ENCODE measurements at regions not wholly inside any gene's neighbourhood (a gene's known extent, or its start where the extent isn't known, plus 50 kb on each side); places are given as distances from the start of the nearest gene placed in this dataset.

GRCh38 chr2:136195226-136195625 is 77.3 kb upstream of the CXCR4 start:
- no peak overlapping the region for H3K27ac ChIP-seq (ENCODE audit: low read length)
- H2AFZ ChIP-seq (ENCODE audit: low read length): no peak overlapping the region
- no peaks in the 10 kb centered on the region for H3K36me3 ChIP-seq (ENCODE audit: insufficient read depth, low read length)
- H3K9me2 ChIP-seq (replicated peaks; ENCODE audit: insufficient read depth, low read length): no peaks in the 10 kb centered on the region
- no peak overlapping the region for H3K4me2 ChIP-seq (ENCODE audit: low read depth, low read length, poor library complexity, severe bottlenecking)
- H3K27me3 ChIP-seq (ENCODE audit: low read length): no peaks in the 10 kb centered on the region
- no peaks in the 10 kb centered on the region for H3K4me1 ChIP-seq (ENCODE audit: low read length)
- H3K9ac ChIP-seq (ENCODE audit: low read length): no peak overlapping the region
- no peak for DNase-seq
- no peak overlapping the region for H3K4me3 ChIP-seq (ENCODE audit: low read length)
- H3K9me3 ChIP-seq (ENCODE audit: low read length): no peaks in the 10 kb centered on the region
- H4K20me1 ChIP-seq (ENCODE audit: insufficient read depth, low read depth, low read length): no peaks in the 10 kb centered on the region
- H3K79me2 ChIP-seq (ENCODE audit: low read length): no peaks in the 10 kb centered on the region

- H4K20me1 ChIP-seq (ENCODE audit: insufficient read depth, low read depth, low read length): no peaks in the 10 kb centered on the region
- DNase-seq: peak; percentile 15
Observed at GRCh38 chr2:136191041-136191440, 73.1 kb upstream of the CXCR4 start.

GRCh38 chr2:136189221-136189782 is 71.4 kb upstream of the CXCR4 start:
- no peak overlapping the region for H3K27ac ChIP-seq (ENCODE audit: low read length)
- H2AFZ ChIP-seq (ENCODE audit: low read length): no peak overlapping the region
- no peak overlapping the region for H3K4me2 ChIP-seq (ENCODE audit: low read depth, low read length, poor library complexity, severe bottlenecking)
- no peaks in the 10 kb centered on the region for H3K27me3 ChIP-seq (ENCODE audit: low read length)
- H3K9ac ChIP-seq (ENCODE audit: low read length): no peak overlapping the region
- DNase-seq: peak; percentile 27
- no peak overlapping the region for H3K4me3 ChIP-seq (ENCODE audit: low read length)
- H3K36me3 ChIP-seq (ENCODE audit: insufficient read depth, low read length): no peaks in the 10 kb centered on the region
- no peaks in the 10 kb centered on the region for H4K20me1 ChIP-seq (ENCODE audit: insufficient read depth, low read depth, low read length)
- H3K79me2 ChIP-seq (ENCODE audit: low read length): no peaks in the 10 kb centered on the region
- H3K4me1 ChIP-seq (ENCODE audit: low read length): peaks cover 7% of the 10 kb centered on the region
- no peaks in the 10 kb centered on the region for H3K9me2 ChIP-seq (replicated peaks; ENCODE audit: insufficient read depth, low read length)
- H3K9me3 ChIP-seq (ENCODE audit: low read length): no peaks in the 10 kb centered on the region

More at GRCh38 chr2:136191041-136191440, 73.1 kb upstream of the CXCR4 start:
- Histone ChIP-seq H2AFZ (ENCODE audit: low read length) (no peak overlapping the region), H3K9ac (ENCODE audit: low read length) (no peak overlapping the region), H3K27me3 (ENCODE audit: low read length) (no peaks in the 10 kb centered on the region), H3K79me2 (ENCODE audit: low read length) (no peaks in the 10 kb centered on the region), H3K4me1 (ENCODE audit: low read length) (peaks cover 7% of the 10 kb centered on the region), H3K36me3 (ENCODE audit: insufficient read depth, low read length) (no peaks in the 10 kb centered on the region), H3K9me2 (replicated peaks; ENCODE audit: insufficient read depth, low read length) (no peaks in the 10 kb centered on the region), H3K4me2 (ENCODE audit: low read depth, low read length, poor library complexity, severe bottlenecking) (no peak overlapping the region), H3K27ac (ENCODE audit: low read length) (no peak overlapping the region), H3K9me3 (ENCODE audit: low read length) (no peaks in the 10 kb centered on the region), H3K4me3 (ENCODE audit: low read length) (no peak overlapping the region)

GRCh38 chr2:136188086-136188485 is 70.1 kb upstream of the CXCR4 start:
- Histone ChIP-seq H3K9me3 (ENCODE audit: low read length) (no peaks in the 10 kb centered on the region), H3K9ac (ENCODE audit: low read length) (no peak overlapping the region), H3K4me3 (ENCODE audit: low read length) (no peak overlapping the region), H3K27me3 (ENCODE audit: low read length) (no peaks in the 10 kb centered on the region), H3K4me1 (ENCODE audit: low read length) (peaks cover 7% of the 10 kb centered on the region), H3K4me2 (ENCODE audit: low read depth, low read length, poor library complexity, severe bottlenecking) (no peak overlapping the region), H2AFZ (ENCODE audit: low read length) (no peak overlapping the region), H4K20me1 (ENCODE audit: insufficient read depth, low read depth, low read length) (no peaks in the 10 kb centered on the region), H3K27ac (ENCODE audit: low read length) (no peak overlapping the region), H3K79me2 (ENCODE audit: low read length) (no peaks in the 10 kb centered on the region), H3K36me3 (ENCODE audit: insufficient read depth, low read length) (no peaks in the 10 kb centered on the region), H3K9me2 (replicated peaks; ENCODE audit: insufficient read depth, low read length) (no peaks in the 10 kb centered on the region)
- DNase-seq: no peak

GRCh38 chr2:136185981-136186776 is 68.2 kb upstream of the CXCR4 start:
- no peak overlapping the region for H3K4me3 ChIP-seq (ENCODE audit: low read length)
- H4K20me1 ChIP-seq (ENCODE audit: insufficient read depth, low read depth, low read length): no peaks in the 10 kb centered on the region
- H3K4me1 ChIP-seq (ENCODE audit: low read length): peaks cover 7% of the 10 kb centered on the region
- peak; percentile 31 for DNase-seq
- H2AFZ ChIP-seq (ENCODE audit: low read length): no peak overlapping the region
- no peaks in the 10 kb centered on the region for H3K9me3 ChIP-seq (ENCODE audit: low read length)
- H3K9ac ChIP-seq (ENCODE audit: low read length): no peak overlapping the region
- H3K4me2 ChIP-seq (ENCODE audit: low read depth, low read length, poor library complexity, severe bottlenecking): no peak overlapping the region
- H3K27me3 ChIP-seq (ENCODE audit: low read length): no peaks in the 10 kb centered on the region; the same call in 1 of the 2 replicates
- H3K9me2 ChIP-seq (replicated peaks; ENCODE audit: insufficient read depth, low read length): no peaks in the 10 kb centered on the region
- no peaks in the 10 kb centered on the region for H3K36me3 ChIP-seq (ENCODE audit: insufficient read depth, low read length)
- H3K27ac ChIP-seq (ENCODE audit: low read length): no peak overlapping the region
- no peaks in the 10 kb centered on the region for H3K79me2 ChIP-seq (ENCODE audit: low read length)

GRCh38 chr2:136183097-136183496 is 65.1 kb upstream of the CXCR4 start:
- Histone ChIP-seq H2AFZ (ENCODE audit: low read length) (no peak overlapping the region), H3K4me3 (ENCODE audit: low read length) (no peak overlapping the region), H3K27ac (ENCODE audit: low read length) (no peak overlapping the region), H3K9me2 (replicated peaks; ENCODE audit: insufficient read depth, low read length) (no peaks in the 10 kb centered on the region), H3K79me2 (ENCODE audit: low read length) (no peaks in the 10 kb centered on the region), H3K4me1 (ENCODE audit: low read length) (no peaks in the 10 kb centered on the region), H3K4me2 (ENCODE audit: low read depth, low read length, poor library complexity, severe bottlenecking) (no peak overlapping the region), H4K20me1 (ENCODE audit: insufficient read depth, low read depth, low read length) (no peaks in the 10 kb centered on the region), H3K9me3 (ENCODE audit: low read length) (no peaks in the 10 kb centered on the region), H3K36me3 (ENCODE audit: insufficient read depth, low read length) (no peaks in the 10 kb centered on the region), H3K27me3 (ENCODE audit: low read length) (no peaks in the 10 kb centered on the region; the same call in 1 of the 2 replicates), H3K9ac (ENCODE audit: low read length) (no peak overlapping the region)
- DNase-seq: no peak

- no peaks in the 10 kb centered on the region; the same call in 1 of the 2 replicates for H3K27me3 ChIP-seq (ENCODE audit: low read length)
- H3K4me2 ChIP-seq (ENCODE audit: low read depth, low read length, poor library complexity, severe bottlenecking): no peak overlapping the region
- no peaks in the 10 kb centered on the region for H3K4me1 ChIP-seq (ENCODE audit: low read length)
- no peaks in the 10 kb centered on the region for H3K9me3 ChIP-seq (ENCODE audit: low read length)
- no peaks in the 10 kb centered on the region for H4K20me1 ChIP-seq (ENCODE audit: insufficient read depth, low read depth, low read length)
- no peak for DNase-seq
- H3K9me2 ChIP-seq (replicated peaks; ENCODE audit: insufficient read depth, low read length): no peaks in the 10 kb centered on the region
- no peak overlapping the region for H2AFZ ChIP-seq (ENCODE audit: low read length)
- H3K79me2 ChIP-seq (ENCODE audit: low read length): no peaks in the 10 kb centered on the region
- H3K9ac ChIP-seq (ENCODE audit: low read length): no peak overlapping the region
- H3K4me3 ChIP-seq (ENCODE audit: low read length): no peak overlapping the region
- H3K27ac ChIP-seq (ENCODE audit: low read length): no peak overlapping the region
- H3K36me3 ChIP-seq (ENCODE audit: insufficient read depth, low read length): no peaks in the 10 kb centered on the region
Observed at GRCh38 chr2:136182315-136182714, 64.4 kb upstream of the CXCR4 start.

GRCh38 chr2:136179602-136179975 is 61.6 kb upstream of the CXCR4 start:
- Histone ChIP-seq H3K9me3 (ENCODE audit: low read length) (no peaks in the 10 kb centered on the region), H4K20me1 (ENCODE audit: insufficient read depth, low read depth, low read length) (no peaks in the 10 kb centered on the region), H3K9me2 (replicated peaks; ENCODE audit: insufficient read depth, low read length) (no peaks in the 10 kb centered on the region), H3K4me2 (ENCODE audit: low read depth, low read length, poor library complexity, severe bottlenecking) (no peak overlapping the region), H3K4me3 (ENCODE audit: low read length) (no peak overlapping the region), H3K9ac (ENCODE audit: low read length) (no peak overlapping the region), H2AFZ (ENCODE audit: low read length) (no peak overlapping the region), H3K27me3 (ENCODE audit: low read length) (no peaks in the 10 kb centered on the region; the same call in 1 of the 2 replicates), H3K27ac (ENCODE audit: low read length) (no peak overlapping the region), H3K36me3 (ENCODE audit: insufficient read depth, low read length) (no peaks in the 10 kb centered on the region), H3K4me1 (ENCODE audit: low read length) (no peaks in the 10 kb centered on the region), H3K79me2 (ENCODE audit: low read length) (no peaks in the 10 kb centered on the region)
- DNase-seq: no peak
